Adrenal gland (tissue), 9 donors: ENCODE measurements at regions not wholly inside any gene's neighbourhood (a gene's known extent, or its start where the extent isn't known, plus 50 kb on each side); places are given as distances from the start of the nearest gene placed in this dataset.

Experiments used
- DNase-seq, 7 donors: peaks; one replicate each; pipeline ENCODE4 v3.0.0-alpha.2; 2019 to 2020
- H3K27ac ChIP-seq, 5 donors: fragments of 200-600 bp; sonication (generic) in 4 of 5; 1 replicate in 3 of 5; 2 replicates in 2 of 5; pipeline versions ENCODE4 v1.5.1 to v1.8.0; 2016 to 2020; ENCODE audit warnings: mild to moderate bottlenecking in 1 of 5
- H3K27me3 ChIP-seq: fragments of 200-600 bp; 2 replicates; pipeline ENCODE4 v1.8.0; 2021
- H3K36me3 ChIP-seq, 2 donors: fragments of 200-600 bp; replicated peaks in 1 of 2; 1 replicate in 1 of 2; 2 replicates in 1 of 2; pipeline versions ENCODE4 v1.5.1 to v1.8.0; 2018 to 2022
- H3K4me1 ChIP-seq, 2 donors: fragments of 200-600 bp; replicated peaks in 1 of 2; 1 replicate in 1 of 2; 2 replicates in 1 of 2; pipeline versions ENCODE4 v1.5.1 to v1.8.0; 2018 to 2021
- H3K4me3 ChIP-seq, 4 donors: fragments of 200-600 bp; sonication (generic) in 3 of 4; one replicate each; pipeline ENCODE4 v1.5.1; 2016 to 2018
- H3K9me3 ChIP-seq, 3 donors: fragments of 200-600 bp; sonication (generic) in 1 of 3; replicated peaks in 1 of 3; 1 replicate in 2 of 3; 2 replicates in 1 of 3; pipeline versions ENCODE4 v1.5.1 to v1.8.0; 2016 to 2021
- CTCF ChIP-seq, 6 experiments: fragments of 450-650 bp in 4 of 6; fragments of 200-600 bp in 2 of 6; sonication (generic) in 1 of 6; IDR thresholded peaks; 1 replicate in 5 of 6; 2 replicates in 1 of 6; pipeline versions ENCODE4 v1.5.1 to v1.8.0; 2016 to 2021; ENCODE audit warnings: antibody characterized with exemption in 6 of 6, mild to moderate bottlenecking in 2 of 6, moderate library complexity in 1 of 6
- POLR2A ChIP-seq, 2 donors: fragments of 450-650 bp; IDR thresholded peaks; one replicate each; pipeline ENCODE4 v1.6.1; 2017; ENCODE audit warnings: antibody characterized with exemption in 2 of 2, mild to moderate bottlenecking in 2 of 2, moderate library complexity in 1 of 2
- WGBS, 4 donors: extraction: QIAGEN DNeasy Blood & Tissue Kit in 2 of 4; methylation state at CpG; one replicate each; pipeline versions ENCODE4 v1.1.5 to v1.1.7; 2013 to 2017; 5-methylcytosine and 5-hydroxymethylcytosine counted together
- intact Hi-C, 2 donors: fragments of 100-400 bp; cut with DNase I; formaldehyde crosslinking; loops; one replicate each; pipeline versions ENCODE4 v1.14.1 to v1.15.0; 2022 to 2023
- donor health status: healthy with polysubstance abuse.
- donor health status: Bipolar disorder and iron deficiency.
- donor health status: DM: yes; HTN: yes; CAD: no.
- donor health status: DM: no; HTN: no; CAD: no.
- donor health status: DM: no; HTN: no; CAD: no.

- no peak for DNase-seq
- TF ChIP-seq CTCF (IDR thresholded peaks at IDR 0.05) (no peak), POLR2A (IDR thresholded peaks at IDR 0.05) (no peak)
- H3K27me3 ChIP-seq = no peaks in the 10 kb centered on the region
- intact Hi-C loops = no loop called here
- H3K9me3 ChIP-seq = no peaks in the 10 kb centered on the region
- no peak overlapping the region for H3K27ac ChIP-seq
- no peak overlapping the region for H3K4me3 ChIP-seq
- no peaks in the 10 kb centered on the region for H3K36me3 ChIP-seq
- no peaks in the 10 kb centered on the region for H3K4me1 ChIP-seq
Measured at GRCh38 chr2:17296686-17297085, 221.6 kb downstream of the RAD51AP2 start.

DNA sequence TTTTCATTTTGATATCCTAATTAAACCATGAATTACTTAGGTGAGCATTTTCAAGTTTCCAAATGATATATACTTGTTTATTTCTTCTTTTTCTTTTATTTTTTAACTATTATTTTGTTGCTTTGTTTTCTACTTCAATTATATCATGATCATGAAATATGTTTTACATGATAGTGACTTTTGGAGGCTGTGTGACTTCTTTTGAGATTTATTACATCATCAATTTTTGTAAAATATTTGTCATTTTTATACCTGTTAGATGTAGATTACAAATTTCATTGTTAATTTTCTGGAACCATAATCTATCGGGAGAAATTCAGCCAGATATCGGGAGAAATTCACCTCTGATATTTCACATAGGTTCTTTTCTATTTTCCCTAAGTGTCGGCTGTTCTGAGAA, 228.6 kb downstream of the RAD51AP2 start:
- H3K9me3 ChIP-seq = no peaks in the 10 kb centered on the region
- WGBS, 4 donors = 72 to 87% (median 74%) methylated on average over 3 of the region's 3 CpGs
- H3K27me3 ChIP-seq = no peaks in the 10 kb centered on the region
- DNase-seq = no peak
- intact Hi-C loops = no loop called here
- H3K27ac ChIP-seq = no peak overlapping the region
- H3K4me1 ChIP-seq = no peaks in the 10 kb centered on the region
- TF ChIP-seq CTCF (IDR thresholded peaks at IDR 0.05) (no peak), POLR2A (IDR thresholded peaks at IDR 0.05) (no peak)
- H3K4me3 ChIP-seq = no peak overlapping the region
- H3K36me3 ChIP-seq = no peaks in the 10 kb centered on the region

- WGBS, 4 donors = 59 to 74% (median 65%) methylated on average over 1 of the region's 1 CpG
- intact Hi-C loops = no loop called here
- no peak for DNase-seq
- Histone ChIP-seq H3K36me3 (no peaks in the 10 kb centered on the region), H3K4me3 (no peak overlapping the region), H3K4me1 (no peaks in the 10 kb centered on the region), H3K9me3 (no peaks in the 10 kb centered on the region), H3K27ac (no peak overlapping the region), H3K27me3 (no peaks in the 10 kb centered on the region)
- no peak for TF ChIP-seq POLR2A (IDR thresholded peaks at IDR 0.05)
- no peak for TF ChIP-seq CTCF (IDR thresholded peaks at IDR 0.05)
Measured at GRCh38 chr2:17287183-17287582, 231.1 kb downstream of the RAD51AP2 start.

- TF ChIP-seq CTCF (IDR thresholded peaks at IDR 0.05) (no peak), POLR2A (IDR thresholded peaks at IDR 0.05) (no peak)
- no peak for DNase-seq
- H3K27ac ChIP-seq = no peak overlapping the region
- H3K36me3 ChIP-seq = no peaks in the 10 kb centered on the region
- no peaks in the 10 kb centered on the region for H3K27me3 ChIP-seq
- WGBS, 4 donors = 73 to 85% (median 78%) methylated on average over 5 of the region's 5 CpGs
- no peaks in the 10 kb centered on the region for H3K4me1 ChIP-seq
- no peak overlapping the region for H3K4me3 ChIP-seq
- H3K9me3 ChIP-seq = no peaks in the 10 kb centered on the region
- intact Hi-C loops = no loop called here
Measured at GRCh38 chr2:17282826-17283225, 235.4 kb downstream of the RAD51AP2 start.
